ENCODE measurements at regions not wholly inside any gene's neighbourhood (a gene's known extent, or its start where the extent isn't known, plus 50 kb on each side); places are given as distances from the start of the nearest gene placed in this dataset.
"Not testable (repeated sequence)": the region's sequence is repeated elsewhere in the genome, so short reads cannot be mapped to it uniquely, and the experiment has no call there.

DNA sequence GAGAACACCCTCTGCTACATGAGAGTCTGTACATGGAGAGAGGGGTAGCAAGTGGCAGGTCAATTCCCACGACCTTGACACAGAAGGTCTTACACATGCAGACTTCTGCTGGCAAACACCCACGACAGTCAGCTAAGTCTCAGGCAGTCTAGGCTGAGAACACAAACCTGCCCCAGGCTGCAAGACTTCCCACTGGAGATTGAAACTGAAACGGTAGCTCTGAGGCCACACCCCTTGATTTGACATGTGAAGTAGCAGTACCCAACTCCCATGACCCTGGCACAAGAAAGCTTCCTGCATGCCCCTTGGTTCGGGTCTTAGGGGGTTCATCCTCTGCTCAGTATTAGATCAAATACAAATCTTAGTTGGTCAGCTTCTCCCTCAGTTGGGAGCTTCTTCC lies 420.8 kb upstream of the NDN start:
- not testable (repeated sequence) for H3K4me1 ChIP-seq; H3K9me3 ChIP-seq; H3K36me3 ChIP-seq; H3K27me3 ChIP-seq; H3K4me3 ChIP-seq; H3K27ac ChIP-seq; DNase-seq (ENCODE audit: low spot score)

DNA sequence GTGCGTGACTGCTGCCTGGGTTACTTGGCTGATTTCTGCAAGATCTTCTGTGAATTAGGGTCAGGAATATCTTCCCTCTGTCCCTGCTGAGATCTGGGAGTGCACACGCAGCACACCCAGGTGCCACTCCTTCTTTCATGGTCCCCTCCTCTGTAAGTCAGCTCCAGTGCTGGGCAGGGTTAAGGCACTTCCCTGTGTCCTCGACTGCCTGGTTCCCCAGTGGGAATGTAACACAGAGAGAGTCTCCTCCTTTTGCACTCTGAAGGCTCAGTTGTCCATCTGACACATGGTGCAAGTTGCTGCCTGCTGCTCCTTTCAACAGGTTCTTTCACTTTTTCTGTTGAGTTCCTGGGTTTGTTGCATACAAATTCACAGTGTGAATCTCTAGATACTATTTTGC lies 421.2 kb upstream of the NDN start:
- not testable (repeated sequence) for H3K4me1 ChIP-seq; H3K27me3 ChIP-seq; H3K9me3 ChIP-seq; H3K27ac ChIP-seq; DNase-seq (ENCODE audit: low spot score); H3K4me3 ChIP-seq; H3K36me3 ChIP-seq

DNA sequence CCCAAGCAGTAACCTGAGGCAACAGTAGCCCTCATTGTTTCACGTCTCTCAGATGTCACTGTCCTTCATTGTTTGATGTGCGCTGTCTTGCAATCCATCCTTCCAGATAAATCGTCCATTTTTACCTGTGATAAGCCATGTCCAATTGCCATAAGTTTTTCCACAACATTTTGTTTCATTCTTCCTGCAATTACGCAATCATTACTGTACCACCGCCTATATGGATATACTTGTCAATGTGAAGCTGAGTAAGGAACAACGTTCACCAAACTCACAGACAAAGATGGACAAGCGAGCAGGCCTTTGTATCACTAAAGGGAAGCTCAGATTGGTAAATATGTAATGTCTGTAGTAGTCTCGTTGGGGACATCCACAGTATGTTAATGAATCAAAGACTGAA lies 452.5 kb upstream of the NDN start:
- H3K27me3 ChIP-seq; H3K4me1 ChIP-seq; H3K27ac ChIP-seq; H3K36me3 ChIP-seq; DNase-seq (ENCODE audit: low spot score); H3K9me3 ChIP-seq; H3K4me3 ChIP-seq: not testable (repeated sequence)

DNA sequence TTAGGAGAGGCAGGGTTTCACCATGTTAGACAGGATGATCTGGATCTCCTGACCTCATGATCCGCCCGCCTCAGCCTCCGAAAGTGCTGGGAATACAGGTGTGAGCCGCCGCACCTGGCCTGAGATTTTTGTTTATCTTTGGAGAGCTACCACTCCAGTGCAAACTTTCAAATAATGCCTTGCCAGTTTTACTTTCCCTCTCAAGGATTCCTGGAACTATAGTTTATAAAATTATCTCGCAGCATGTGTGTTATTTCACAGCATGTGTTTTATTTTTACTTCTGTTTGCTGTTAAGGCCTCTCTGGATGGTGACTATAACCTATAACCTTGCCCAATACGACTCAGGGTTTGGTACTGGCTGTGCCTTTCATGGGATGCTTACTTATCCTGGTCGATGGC lies 458.0 kb upstream of the NDN start:
- DNase-seq (ENCODE audit: low spot score); H3K4me1 ChIP-seq; H3K27ac ChIP-seq; H3K9me3 ChIP-seq; H3K27me3 ChIP-seq; H3K4me3 ChIP-seq; H3K36me3 ChIP-seq: not testable (repeated sequence)

DNA sequence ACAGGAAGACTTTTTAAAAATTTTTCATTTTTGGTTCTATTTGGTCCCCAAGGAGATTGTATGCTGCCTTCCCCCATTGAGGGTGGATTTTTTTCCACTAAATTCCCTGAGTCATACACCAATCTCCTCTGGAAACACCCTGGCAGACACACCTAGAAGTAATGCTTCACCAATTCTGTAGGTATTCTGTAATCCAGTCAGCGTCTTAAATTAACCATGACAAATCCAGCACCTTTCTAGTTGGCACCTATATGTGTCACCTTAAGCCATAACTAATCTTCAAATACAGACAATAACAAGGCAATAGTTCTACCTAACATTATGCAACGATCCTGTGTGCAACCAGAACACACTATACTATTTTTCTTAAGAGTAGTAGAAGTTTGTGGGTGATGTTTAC lies 459.1 kb upstream of the NDN start:
- DNase-seq (ENCODE audit: low spot score): no peak
- Histone ChIP-seq H3K4me3 (no peak overlapping the region), H3K27ac (no peak overlapping the region), H3K27me3 (no peaks in the 10 kb centered on the region), H3K36me3 (no peaks in the 10 kb centered on the region), H3K4me1 (no peaks in the 10 kb centered on the region), H3K9me3 (no peaks in the 10 kb centered on the region)
- TF ChIP-seq, protein P1, sequence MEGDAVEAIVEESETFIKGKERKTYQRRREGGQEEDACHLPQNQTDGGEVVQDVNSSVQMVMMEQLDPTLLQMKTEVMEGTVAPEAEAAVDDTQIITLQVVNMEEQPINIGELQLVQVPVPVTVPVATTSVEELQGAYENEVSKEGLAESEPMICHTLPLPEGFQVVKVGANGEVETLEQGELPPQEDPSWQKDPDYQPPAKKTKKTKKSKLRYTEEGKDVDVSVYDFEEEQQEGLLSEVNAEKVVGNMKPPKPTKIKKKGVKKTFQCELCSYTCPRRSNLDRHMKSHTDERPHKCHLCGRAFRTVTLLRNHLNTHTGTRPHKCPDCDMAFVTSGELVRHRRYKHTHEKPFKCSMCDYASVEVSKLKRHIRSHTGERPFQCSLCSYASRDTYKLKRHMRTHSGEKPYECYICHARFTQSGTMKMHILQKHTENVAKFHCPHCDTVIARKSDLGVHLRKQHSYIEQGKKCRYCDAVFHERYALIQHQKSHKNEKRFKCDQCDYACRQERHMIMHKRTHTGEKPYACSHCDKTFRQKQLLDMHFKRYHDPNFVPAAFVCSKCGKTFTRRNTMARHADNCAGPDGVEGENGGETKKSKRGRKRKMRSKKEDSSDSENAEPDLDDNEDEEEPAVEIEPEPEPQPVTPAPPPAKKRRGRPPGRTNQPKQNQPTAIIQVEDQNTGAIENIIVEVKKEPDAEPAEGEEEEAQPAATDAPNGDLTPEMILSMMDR (IDR thresholded peaks at IDR 0.05): no peak

DNA sequence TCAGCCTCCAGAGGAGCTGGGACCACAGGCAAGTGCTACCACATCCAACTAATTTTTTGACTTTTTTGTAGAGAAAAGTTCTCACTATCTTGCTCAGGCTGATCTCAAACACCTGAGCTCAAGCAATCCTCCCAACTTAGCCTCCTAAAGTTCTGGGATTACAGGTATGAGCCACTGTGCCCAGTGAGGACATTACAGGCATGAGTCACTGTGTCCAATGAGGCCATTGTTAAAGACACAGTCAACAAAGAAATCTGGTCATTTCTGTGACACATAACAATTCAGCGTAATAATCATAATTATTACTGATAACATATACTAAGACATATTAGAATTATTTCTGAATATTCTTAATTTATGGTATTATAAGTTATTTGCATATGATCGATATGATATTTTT lies 463.4 kb upstream of the NDN start:
- no peak for DNase-seq (ENCODE audit: low spot score)
- H3K27ac ChIP-seq: no peak overlapping the region
- no peaks in the 10 kb centered on the region for H3K4me1 ChIP-seq
- H3K36me3 ChIP-seq: no peaks in the 10 kb centered on the region
- H3K4me3 ChIP-seq: no peak overlapping the region
- TF ChIP-seq, protein P1 (IDR thresholded peaks at IDR 0.05): no peak
- H3K9me3 ChIP-seq: no peaks in the 10 kb centered on the region
- H3K27me3 ChIP-seq: no peaks in the 10 kb centered on the region

DNA sequence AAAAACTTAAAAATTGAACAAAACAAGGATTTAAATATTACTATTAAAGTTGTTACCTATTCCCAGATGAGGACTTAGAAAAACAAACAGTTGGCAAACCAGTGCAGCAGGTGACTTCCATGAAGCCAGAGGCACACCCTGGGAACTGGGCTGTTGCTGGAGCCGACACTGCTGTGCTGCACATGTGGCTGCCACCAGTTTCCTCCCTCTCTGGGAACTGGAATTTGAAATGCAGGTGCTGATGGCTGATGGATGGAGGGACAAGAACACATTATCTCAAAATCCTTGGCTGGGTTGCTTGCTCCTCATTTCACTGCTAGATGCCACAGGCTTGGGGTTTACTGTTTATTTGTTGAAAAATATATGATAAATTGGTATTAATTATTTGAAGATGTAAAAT lies 471.2 kb upstream of the NDN start:
- not testable (repeated sequence) for H3K4me1 ChIP-seq; H3K9me3 ChIP-seq; H3K27me3 ChIP-seq; H3K27ac ChIP-seq; H3K36me3 ChIP-seq; DNase-seq (ENCODE audit: low spot score); H3K4me3 ChIP-seq

DNA sequence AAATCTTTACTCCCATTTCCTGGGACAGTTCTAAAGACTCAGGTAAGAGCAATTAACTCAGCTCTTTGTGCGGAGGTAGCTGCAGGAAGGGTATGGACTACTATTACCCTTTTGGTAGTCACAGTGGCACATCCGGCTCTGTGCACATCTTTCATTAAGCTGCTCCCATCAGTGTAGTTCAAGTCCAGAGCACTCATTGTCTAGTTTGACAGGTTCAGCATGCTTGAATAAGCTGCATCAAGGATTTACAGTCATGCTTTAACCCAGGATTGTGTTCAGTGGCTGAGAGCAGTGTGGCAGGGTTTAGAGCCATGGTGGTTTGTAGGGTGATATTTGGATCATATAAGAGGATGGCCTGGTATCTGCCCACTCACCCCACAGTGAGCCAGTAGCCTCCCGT lies 478.4 kb upstream of the NDN start:
- H3K27ac ChIP-seq; DNase-seq (ENCODE audit: low spot score); H3K27me3 ChIP-seq: not testable (repeated sequence)

DNA sequence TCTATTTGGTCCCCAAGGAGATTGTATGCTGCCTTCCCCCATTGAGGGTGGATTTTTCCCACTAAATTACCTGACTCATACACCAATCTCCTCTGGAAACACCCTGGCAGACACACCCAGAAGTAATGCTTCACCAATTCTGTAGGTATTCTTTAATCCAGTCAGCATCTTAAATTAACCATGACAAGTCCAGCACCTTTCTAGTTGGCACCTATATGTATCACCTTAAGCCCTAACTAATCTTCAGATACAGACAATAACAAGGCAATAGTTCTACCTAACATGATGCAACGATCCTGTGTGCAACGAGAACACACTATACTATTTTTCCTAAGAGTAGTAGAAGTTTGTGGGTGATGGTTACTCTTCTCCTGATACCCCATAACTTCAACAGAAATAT lies 473.3 kb upstream of the NPAP1 start:
- H3K36me3 ChIP-seq; H3K27ac ChIP-seq; H3K4me1 ChIP-seq; H3K27me3 ChIP-seq; H3K9me3 ChIP-seq; H3K4me3 ChIP-seq; DNase-seq (ENCODE audit: low spot score): not testable (repeated sequence)

More for the DNA sequence above, 478.4 kb upstream of the NDN start:
- H3K4me1 ChIP-seq, H3K36me3 ChIP-seq, H3K4me3 ChIP-seq, H3K9me3 ChIP-seq: not testable (repeated sequence)

DNA sequence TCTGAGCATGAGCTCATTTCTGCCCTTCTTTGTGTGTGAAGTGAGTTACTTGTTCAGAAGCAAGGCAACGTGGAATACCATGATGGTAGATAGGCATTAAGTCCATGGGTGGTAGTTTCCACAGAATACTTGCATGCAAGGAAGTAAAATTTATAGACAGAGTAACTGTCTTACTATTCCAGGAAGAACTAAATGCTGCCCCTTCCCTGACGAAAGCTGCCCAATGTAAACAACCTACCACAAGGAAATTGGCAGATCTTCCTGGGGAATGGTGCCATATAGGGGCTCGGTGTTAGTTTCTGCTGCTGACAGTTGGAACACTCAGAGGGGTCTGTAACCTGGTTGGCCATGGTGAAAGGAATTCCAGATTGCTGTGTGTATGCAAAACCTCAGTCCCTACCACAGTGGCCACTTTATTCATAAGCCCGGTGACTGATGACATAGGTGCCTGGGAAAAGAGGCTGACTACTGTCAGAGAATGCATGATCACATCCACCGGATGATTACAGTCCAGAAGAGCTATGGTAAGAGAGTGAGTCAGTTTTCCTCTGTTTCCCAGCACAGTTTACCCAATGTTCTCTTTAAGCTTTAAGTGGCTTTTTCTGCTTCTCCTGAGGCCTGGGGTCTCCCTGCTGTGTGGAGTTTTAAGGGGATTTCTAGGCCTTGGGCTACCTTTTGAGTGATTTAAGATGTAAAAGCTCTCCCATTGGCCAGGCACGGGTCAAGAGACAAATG lies 463.7 kb upstream of the NPAP1 start:
- not testable (repeated sequence) for H3K27me3 ChIP-seq; DNase-seq (ENCODE audit: low spot score)

More for the DNA sequence above, 463.7 kb upstream of the NPAP1 start:
- H3K4me3 ChIP-seq, H3K36me3 ChIP-seq, H3K27ac ChIP-seq, H3K4me1 ChIP-seq, H3K9me3 ChIP-seq: not testable (repeated sequence)

Data from right atrium auricular region (tissue), 2 donors.